K562 (cell line): ENCODE measurements at regions not wholly inside any gene's neighbourhood (a gene's known extent, or its start where the extent isn't known, plus 50 kb on each side); places are given as distances from the start of the nearest gene placed in this dataset.

ENCODE experiments used
- ATAC-seq: fragments of 200-7000 bp; cut with Tn5 transposase; 3 replicates; pipeline ENCODE4 v1.9.1; 2020; ENCODE audit warnings: moderate library complexity
- BruUV-seq: library from RNA; stranded (reverse); fragments of 400-500 nt; replicated peaks from 2 replicates; lab custom pipeline; 2021; lab: Mats Ljungman, UMichigan
- CTCF ChIA-PET: fragments of 300-600 bp; formaldehyde crosslinking; extraction: SDS; loops from one replicate; lab custom pipeline; 2021; ENCODE audit warnings: low intra/inter-chr PET ratio; lab: Yijun Ruan, JAX
- POLR2A ChIA-PET: fragments of 300-600, 350-650 bp; sonication (Branson Sonifier 250); formaldehyde crosslinking; extraction: SDS; loops from one replicate; lab custom pipeline; 2021; ENCODE audit warnings: antibody characterized with exemption, inconsistent platforms; lab: Yijun Ruan, JAX
- DNase-seq, 4 experiments: peaks; one replicate each; pipeline versions ENCODE4 v3.0.0 to v3.0.0-alpha.2; 2011 to 2018; ENCODE audit warnings: low spot score in 3 of 4, mixed read lengths in 3 of 4; ENCODE audit errors: extremely low read depth in 1 of 4
- FAIRE-seq: peaks from 2 replicates; lab custom pipeline; 2011; peaks lifted over from hg19 to GRCh38; lab: Jason Lieb, UNC
- H2AFZ ChIP-seq: 2 replicates; pipeline ENCODE4 v1.6.0; 2011; ENCODE audit warnings: low read depth, low read length, control low read depth, inconsistent platforms
- H3K27ac ChIP-seq: fragments of 200-600 bp; 3 replicates; pipeline ENCODE4 v1.8.0; 2011; ENCODE audit warnings: low read depth, mild to moderate bottlenecking, control low read depth, inconsistent platforms, low read length, moderate library complexity, mixed read lengths; ENCODE audit errors: extremely low read depth
- H3K27me3 ChIP-seq, 2 experiments: fragments of 300-600 bp in 1 of 2; 2 replicates in 1 of 2; 3 replicates in 1 of 2; pipeline versions ENCODE4 v1.6.0 to v1.8.0; 2011; ENCODE audit warnings: inconsistent platforms in 2 of 2, low read length in 2 of 2, mild to moderate bottlenecking in 1 of 2, mixed read lengths in 1 of 2, moderate library complexity in 1 of 2; ENCODE audit not compliant: control insufficient read depth in 2 of 2, insufficient read depth in 2 of 2
- H3K36me3 ChIP-seq: fragments of 300-600 bp; 3 replicates; pipeline ENCODE4 v1.8.0; 2011; ENCODE audit warnings: mild to moderate bottlenecking, low read length, inconsistent platforms; ENCODE audit not compliant: control insufficient read depth, insufficient read depth
- H3K4me1 ChIP-seq, 2 experiments: fragments of 200-600 bp in 1 of 2; replicated peaks in 1 of 2; 2 replicates in 1 of 2; 3 replicates in 1 of 2; pipeline versions ENCODE4 v1.5.1 to v1.8.0; 2011; ENCODE audit warnings: inconsistent platforms in 2 of 2, low read length in 2 of 2, mild to moderate bottlenecking in 1 of 2, mixed read lengths in 1 of 2, moderate library complexity in 1 of 2; ENCODE audit not compliant: control insufficient read depth in 2 of 2, insufficient read depth in 2 of 2
- H3K4me2 ChIP-seq: 2 replicates; pipeline ENCODE4 v1.6.1; 2011; ENCODE audit warnings: low read length, control low read depth, inconsistent platforms, mixed read lengths; ENCODE audit not compliant: insufficient read depth
- H3K4me3 ChIP-seq: fragments of 200-600 bp; sonication (generic), shearing (Covaris generic); 2 replicates; pipeline ENCODE4 v1.5.1; 2016; ENCODE audit warnings: control low read depth, inconsistent platforms
- H3K79me2 ChIP-seq: fragments of 200-600 bp; 3 replicates; pipeline ENCODE4 v1.8.0; 2011; ENCODE audit warnings: low read length, inconsistent platforms; ENCODE audit not compliant: control insufficient read depth, insufficient read depth
- H3K9ac ChIP-seq, 2 experiments: 2 replicates each; pipeline versions ENCODE4 v1.6.0 to v1.6.1; 2011; ENCODE audit warnings: low read depth in 2 of 2, low read length in 2 of 2, control low read depth in 1 of 2, inconsistent platforms in 1 of 2, mild to moderate bottlenecking in 1 of 2, mixed read lengths in 1 of 2; ENCODE audit not compliant: insufficient read depth in 1 of 2
- H3K9me1 ChIP-seq: one replicate; pipeline ENCODE4 v1.6.0; 2011; ENCODE audit warnings: inconsistent platforms, mild to moderate bottlenecking, low read length, moderate library complexity; ENCODE audit not compliant: control insufficient read depth, insufficient read depth
- H3K9me3 ChIP-seq: replicated peaks from 2 replicates; pipeline ENCODE4 v1.5.1; 2011; ENCODE audit warnings: low read depth, low read length, inconsistent platforms; ENCODE audit not compliant: control insufficient read depth, insufficient read depth
- H4K20me1 ChIP-seq: replicated peaks from 2 replicates; pipeline ENCODE4 v1.6.1; 2011; ENCODE audit warnings: low read length, inconsistent platforms, mixed read lengths; ENCODE audit not compliant: control insufficient read depth, insufficient read depth
- BDP1 ChIP-seq: IDR thresholded peaks from 3 replicates; pipeline ENCODE4 v1.6.1; 2011; ENCODE audit not compliant: insufficient read length, insufficient read depth
- C11orf30 ChIP-seq: fragments of 450-650 bp; IDR thresholded peaks from 2 replicates; pipeline ENCODE4 v1.6.1; 2016; ENCODE audit warnings: low read depth, mild to moderate bottlenecking
- CBFA2T2 ChIP-seq: fragments of 450-650 bp; conservative IDR thresholded peaks from 2 replicates; pipeline ENCODE4 v1.6.1; 2017; ENCODE audit warnings: mild to moderate bottlenecking
- CTCF ChIP-seq, 3 experiments: IDR thresholded peaks in 2 of 3; conservative IDR thresholded peaks in 1 of 3; 2 replicates each; pipeline ENCODE4 v1.5.1; 2011 to 2012; ENCODE audit warnings: low read length in 3 of 3, mild to moderate bottlenecking in 3 of 3, control low read depth in 2 of 3, improper control_type of control experiment in 1 of 3, inconsistent platforms in 1 of 3, low read depth in 1 of 3, mixed read lengths in 1 of 3, moderate library complexity in 1 of 3; ENCODE audit not compliant: insufficient read depth in 2 of 3
- ERF ChIP-seq: fragments of 450-650 bp; formaldehyde crosslinking; IDR thresholded peaks from 2 replicates; pipeline ENCODE4 v1.4.0; 2020; ENCODE audit warnings: mild to moderate bottlenecking, mixed read lengths
- GMEB1 ChIP-seq: fragments of 250-450 bp; sonication (Bioruptor Pico); IDR thresholded peaks from 2 replicates; pipeline ENCODE4 v1.4.0; 2020; ENCODE audit warnings: mild to moderate bottlenecking
- MAFF ChIP-seq: IDR thresholded peaks from 2 replicates; pipeline ENCODE4 v1.6.1; 2012; ENCODE audit warnings: low read length, improper control_type of control experiment
- MAFG ChIP-seq: fragments of 450-650 bp; conservative IDR thresholded peaks from 2 replicates; pipeline ENCODE4 v1.6.1; 2016; ENCODE audit warnings: missing genetic modification characterization, missing compliant biosample characterization
- MAFK ChIP-seq: IDR thresholded peaks from 2 replicates; pipeline ENCODE4 v1.6.1; 2011; ENCODE audit warnings: low read length, improper control_type of control experiment
- NBN ChIP-seq: fragments of 450-650 bp; IDR thresholded peaks from 2 replicates; pipeline ENCODE4 v1.6.1; 2016; ENCODE audit warnings: low read depth, mild to moderate bottlenecking
- RBM39 ChIP-seq: fragments of 200-400 bp; formaldehyde crosslinking; optimal IDR thresholded peaks from 2 replicates; pipeline ENCODE3; 2018; ENCODE audit warnings: low read depth, low read length
- SMAD2 ChIP-seq: fragments of 150-350 bp; IDR thresholded peaks from 2 replicates; pipeline ENCODE4 v1.6.1; 2014; ENCODE audit warnings: low read depth, mild to moderate bottlenecking, low read length
- XRCC3 ChIP-seq: fragments of 450-650 bp; IDR thresholded peaks from 2 replicates; pipeline ENCODE4 v1.6.1; 2017; ENCODE audit warnings: mild to moderate bottlenecking, moderate library complexity
- ZNF174 ChIP-seq: fragments of 250-450 bp; sonication (Bioruptor Pico); IDR thresholded peaks from 2 replicates; pipeline ENCODE4 v1.4.0; 2020; ENCODE audit warnings: mild to moderate bottlenecking
- ZNF316 ChIP-seq: fragments of 450-650 bp; IDR thresholded peaks from 2 replicates; pipeline ENCODE4 v1.6.1; 2016
- ZNF586 ChIP-seq: fragments of 450-650 bp; formaldehyde crosslinking; conservative IDR thresholded peaks from 2 replicates; pipeline ENCODE4 v1.4.0; 2020; ENCODE audit warnings: mild to moderate bottlenecking, moderate library complexity
- ZNF699 ChIP-seq: fragments of 250-450 bp; sonication (Bioruptor Pico); IDR thresholded peaks from 2 replicates; pipeline ENCODE4 v1.8.0; 2021; ENCODE audit warnings: mild to moderate bottlenecking, moderate library complexity; ENCODE audit not compliant: insufficient replicate concordance
- ZNF707 ChIP-seq: fragments of 250-450 bp; sonication (Bioruptor Pico); conservative IDR thresholded peaks from 2 replicates; pipeline ENCODE4 v1.8.0; 2022; ENCODE audit warnings: inconsistent platforms, mild to moderate bottlenecking, moderate library complexity
- WGBS: fragments of 100-300 bp; shearing (Covaris generic); methylation state at CpG from one replicate; pipeline ENCODE4 v1.1.6; 2016; ENCODE audit warnings: low coverage, mixed read lengths; ENCODE audit not compliant: insufficient coverage; ENCODE audit errors: missing lambda C conversion rate; 5-methylcytosine and 5-hydroxymethylcytosine counted together
- in situ Hi-C: fragments of 300-500 bp; cut with MboI; formaldehyde crosslinking; loops from 4 replicates; pipeline ENCODE4 v1.15.0; 2018; ENCODE audit warnings: inconsistent platforms, mixed read lengths
- intact Hi-C: fragments of 100-400 bp; cut with micrococcal nuclease; formaldehyde crosslinking; loops from 2 replicates; pipeline ENCODE4 v1.14.2; 2022

GRCh38 chr4:115851918-115852766, 738.7 kb upstream of the NDST4 start:
- Histone ChIP-seq H3K4me1 (no peaks in the 10 kb centered on the region), H3K4me2 (no peak overlapping the region), H3K36me3 (no peaks in the 10 kb centered on the region), H2AFZ (no peak overlapping the region), H3K27ac (no peak overlapping the region), H3K9me3 (no peaks in the 10 kb centered on the region), H3K27me3 (no peaks in the 10 kb centered on the region), H3K9ac (no peak overlapping the region), H3K79me2 (no peaks in the 10 kb centered on the region), H3K4me3 (no peak overlapping the region), H4K20me1 (no peaks in the 10 kb centered on the region), H3K9me1 (no peaks in the 10 kb centered on the region)
- ATAC-seq: no peak
- 0% methylated on average over 6 of the region's 6 CpGs for WGBS
- DNase-seq: peak; percentile 4 to 30 (median 7)
- no TSS peak for BruUV-seq
- intact Hi-C loops: no loop called here
- in situ Hi-C loops: no loop called here
- POLR2A ChIA-PET: no interaction called here
- CTCF ChIA-PET: interaction anchor here (0.7 kb wide), 1 partner anchor 762 kb away, joined by 3 read pairs; no protein-coding TSS in a partner anchor
- FAIRE-seq: no peak
- TF ChIP-seq XRCC3 (no peak), ZNF316 (peak; percentile 51; the same call in 1 of the 2 replicates), ZNF707 (CRISPR knock-in tag) (no peak), CBFA2T2 (no peak), RBM39 (no peak), ZNF174 (CRISPR knock-in tag) (no peak), MAFG (peak; percentile 65; the same call in 1 of the 2 replicates), MAFF (peak; percentile 53), NBN (no peak), ZNF586 (CRISPR knock-in tag) (no peak), GMEB1 (CRISPR knock-in tag) (no peak), MAFK (peak; percentile 54), C11orf30 (peak; percentile 43; the same call in 1 of the 2 replicates), ERF (CRISPR knock-in tag) (no peak), CTCF (IDR thresholded peaks at IDR 0.05 in 2 of 3, conservative IDR thresholded peaks at IDR 0.05 in 1 of 3; ENCODE audit: insufficient read depth in 2 of 3, low read depth in 1 of 3, low read length in 3 of 3) (peak; percentile 10 to 27 (median 23); a peak in 3 of 6 replicates), SMAD2 (no peak), ZNF699 (CRISPR knock-in tag) (no peak), BDP1 (no peak)
